Endothelial cell (in vitro differentiated cells): ENCODE measurements at regions not wholly inside any gene's neighbourhood (a gene's known extent, or its start where the extent isn't known, plus 50 kb on each side); places are given as distances from the start of the nearest gene placed in this dataset.

Experiments
- DNase-seq: peaks from one replicate; pipeline ENCODE4 v3.0.0; 2021; ENCODE audit warnings: low spot score
- H3K27ac Mint-ChIP-seq: one replicate; pipeline ENCODE4 v1.8.0; 2021; ENCODE audit warnings: mixed read lengths, inconsistent platforms; ENCODE audit not compliant: unreplicated experiment
- H3K27me3 Mint-ChIP-seq: one replicate; pipeline ENCODE4 v1.8.0; 2021; ENCODE audit warnings: mild to moderate bottlenecking, moderate library complexity, mixed read lengths, inconsistent platforms; ENCODE audit not compliant: unreplicated experiment
- H3K36me3 Mint-ChIP-seq: one replicate; pipeline ENCODE4 v1.8.0; 2021; ENCODE audit warnings: mild to moderate bottlenecking, low read depth, mixed read lengths, inconsistent platforms; ENCODE audit not compliant: unreplicated experiment
- H3K4me1 Mint-ChIP-seq: one replicate; pipeline ENCODE4 v1.8.0; 2021; ENCODE audit warnings: mild to moderate bottlenecking, mixed read lengths, inconsistent platforms; ENCODE audit not compliant: unreplicated experiment
- H3K4me3 Mint-ChIP-seq: one replicate; pipeline ENCODE4 v1.8.0; 2021; ENCODE audit warnings: mild to moderate bottlenecking, mixed read lengths, inconsistent platforms; ENCODE audit not compliant: unreplicated experiment
- H3K9me3 Mint-ChIP-seq: one replicate; pipeline ENCODE4 v1.8.0; 2021; ENCODE audit warnings: mixed read lengths, inconsistent platforms; ENCODE audit not compliant: unreplicated experiment
- TF ChIP-seq, protein P1 (sequence below): fragments of 200-600 bp; sonication (generic); IDR thresholded peaks from one replicate; pipeline ENCODE4 v1.5.0; 2021; ENCODE audit warnings: antibody characterized with exemption; ENCODE audit not compliant: unreplicated experiment

DNA sequence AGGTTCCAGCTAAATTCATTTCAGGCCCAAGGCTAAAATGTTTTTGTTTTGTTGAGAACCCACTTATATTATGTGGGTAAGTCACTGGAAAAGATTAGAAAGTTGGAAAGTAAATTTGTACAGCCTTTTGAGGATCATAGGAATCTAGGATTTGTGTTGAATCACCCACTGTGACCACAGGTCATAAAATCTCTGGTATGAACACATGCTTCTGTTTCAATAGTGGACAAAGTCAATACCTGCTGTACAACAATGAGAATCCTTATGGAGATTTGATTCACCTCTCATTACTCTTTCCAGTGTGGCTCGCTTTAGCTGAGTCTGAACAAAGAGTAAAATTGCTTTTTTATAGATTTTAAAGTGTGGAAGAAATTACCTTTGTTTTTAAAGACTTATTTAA is 369.5 kb downstream of the TMEM167A start:
- H3K27me3 Mint-ChIP-seq, result peaks cover 1% of the 10 kb centered on the region
- no peaks in the 10 kb centered on the region for H3K4me1 Mint-ChIP-seq
- no peaks in the 10 kb centered on the region for H3K36me3 Mint-ChIP-seq
- no peak overlapping the region for H3K4me3 Mint-ChIP-seq
- no peak for DNase-seq
- no peak overlapping the region for H3K27ac Mint-ChIP-seq
- TF ChIP-seq, protein P1, sequence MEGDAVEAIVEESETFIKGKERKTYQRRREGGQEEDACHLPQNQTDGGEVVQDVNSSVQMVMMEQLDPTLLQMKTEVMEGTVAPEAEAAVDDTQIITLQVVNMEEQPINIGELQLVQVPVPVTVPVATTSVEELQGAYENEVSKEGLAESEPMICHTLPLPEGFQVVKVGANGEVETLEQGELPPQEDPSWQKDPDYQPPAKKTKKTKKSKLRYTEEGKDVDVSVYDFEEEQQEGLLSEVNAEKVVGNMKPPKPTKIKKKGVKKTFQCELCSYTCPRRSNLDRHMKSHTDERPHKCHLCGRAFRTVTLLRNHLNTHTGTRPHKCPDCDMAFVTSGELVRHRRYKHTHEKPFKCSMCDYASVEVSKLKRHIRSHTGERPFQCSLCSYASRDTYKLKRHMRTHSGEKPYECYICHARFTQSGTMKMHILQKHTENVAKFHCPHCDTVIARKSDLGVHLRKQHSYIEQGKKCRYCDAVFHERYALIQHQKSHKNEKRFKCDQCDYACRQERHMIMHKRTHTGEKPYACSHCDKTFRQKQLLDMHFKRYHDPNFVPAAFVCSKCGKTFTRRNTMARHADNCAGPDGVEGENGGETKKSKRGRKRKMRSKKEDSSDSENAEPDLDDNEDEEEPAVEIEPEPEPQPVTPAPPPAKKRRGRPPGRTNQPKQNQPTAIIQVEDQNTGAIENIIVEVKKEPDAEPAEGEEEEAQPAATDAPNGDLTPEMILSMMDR, result no peak
- H3K9me3 Mint-ChIP-seq, result no peaks in the 10 kb centered on the region

DNA sequence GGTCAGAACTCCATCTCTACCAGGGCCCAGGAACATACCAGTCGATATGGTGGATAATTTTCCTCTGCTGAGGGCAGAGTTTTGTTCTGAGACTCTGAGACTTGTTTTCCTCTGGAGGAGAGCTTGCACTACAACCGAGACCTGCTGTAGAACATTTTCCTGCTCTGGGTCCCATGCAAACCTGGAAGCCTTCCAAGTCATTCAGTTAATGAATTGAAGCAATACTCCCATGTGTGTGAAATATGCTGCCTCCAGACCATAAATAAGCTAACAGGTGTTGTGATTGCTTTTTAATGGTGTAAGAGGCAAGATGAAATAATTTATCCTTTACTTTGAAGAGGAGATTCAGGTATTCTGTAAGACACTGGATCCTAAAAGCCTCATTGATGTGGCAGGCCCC is 372.8 kb downstream of the TMEM167A start:
- no peak overlapping the region for H3K4me3 Mint-ChIP-seq
- no peaks in the 10 kb centered on the region for H3K9me3 Mint-ChIP-seq
- TF ChIP-seq, protein P1, result no peak
- no peak for DNase-seq
- peaks cover 1% of the 10 kb centered on the region for H3K27me3 Mint-ChIP-seq
- no peaks in the 10 kb centered on the region for H3K4me1 Mint-ChIP-seq
- H3K36me3 Mint-ChIP-seq, result no peaks in the 10 kb centered on the region
- H3K27ac Mint-ChIP-seq, result no peak overlapping the region

DNA sequence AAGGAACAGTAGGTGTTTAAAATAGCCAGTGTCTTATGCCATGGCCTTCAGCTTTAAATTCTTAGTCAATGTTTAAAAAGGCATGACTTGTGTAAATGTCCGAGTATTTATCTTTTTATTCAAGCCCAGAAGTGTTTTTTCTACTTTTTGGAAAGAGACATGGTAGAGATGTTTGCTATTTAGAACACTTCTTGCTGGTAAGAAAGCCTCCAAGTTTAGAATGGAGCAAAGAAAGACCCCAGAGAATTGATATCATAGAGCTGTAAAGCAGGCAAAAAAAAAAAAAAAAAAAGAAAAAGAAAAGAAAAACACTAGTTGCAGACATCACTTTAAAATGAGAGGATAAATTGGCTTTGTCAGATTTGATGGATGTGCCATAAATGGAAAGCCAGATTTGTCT is 375.1 kb downstream of the TMEM167A start:
- Mint-ChIP-seq H3K9me3 (no peaks in the 10 kb centered on the region), H3K4me3 (no peak overlapping the region), H3K27me3 (peaks cover 1% of the 10 kb centered on the region), H3K4me1 (no peaks in the 10 kb centered on the region), H3K27ac (no peak overlapping the region), H3K36me3 (no peaks in the 10 kb centered on the region)
- TF ChIP-seq, protein P1, result no peak
- no peak for DNase-seq

DNA sequence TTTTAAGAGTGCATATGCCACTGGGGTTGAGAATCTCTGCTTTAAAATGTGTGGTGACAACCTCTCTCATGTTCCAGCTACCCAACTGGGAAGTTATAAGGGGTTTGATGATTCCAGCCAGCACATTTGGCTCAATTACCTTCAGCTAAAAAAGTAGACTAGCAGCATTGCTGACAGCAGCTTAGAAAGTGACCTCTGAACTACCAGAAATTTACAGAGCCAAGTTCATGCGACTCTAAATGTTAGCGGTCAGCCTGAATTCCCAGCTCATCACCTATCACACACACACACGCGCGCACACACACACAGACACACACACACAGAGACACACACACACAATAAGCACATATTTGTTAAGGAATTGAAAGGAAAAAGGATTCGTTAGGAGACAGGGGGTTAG is 377.5 kb downstream of the TMEM167A start:
- no peak for DNase-seq
- H3K27me3 Mint-ChIP-seq, result no peaks in the 10 kb centered on the region
- no peaks in the 10 kb centered on the region for H3K9me3 Mint-ChIP-seq
- no peaks in the 10 kb centered on the region for H3K36me3 Mint-ChIP-seq
- no peak overlapping the region for H3K27ac Mint-ChIP-seq
- TF ChIP-seq, protein P1, result no peak
- H3K4me3 Mint-ChIP-seq, result no peak overlapping the region
- H3K4me1 Mint-ChIP-seq, result no peaks in the 10 kb centered on the region

DNA sequence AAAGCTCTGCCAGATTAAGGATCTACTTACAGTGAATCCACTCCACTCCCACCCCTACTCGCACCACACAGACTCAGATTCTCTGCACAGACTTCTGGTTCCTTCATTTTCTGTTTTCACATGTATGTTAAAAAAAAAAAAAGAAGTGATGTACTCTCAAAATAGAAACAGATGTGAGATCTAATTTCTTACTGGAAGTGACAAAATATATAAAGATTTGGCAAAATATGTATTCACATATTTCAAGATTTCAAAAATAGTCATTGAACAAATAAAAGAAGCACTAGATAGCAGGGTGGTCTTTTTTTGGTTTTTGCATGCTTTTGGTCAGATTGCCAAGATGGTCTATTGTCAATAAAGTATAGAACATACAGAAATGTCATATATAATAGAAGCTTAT is 379.2 kb downstream of the TMEM167A start:
- TF ChIP-seq, protein P1, result no peak
- H3K36me3 Mint-ChIP-seq, result no peaks in the 10 kb centered on the region
- no peak overlapping the region for H3K27ac Mint-ChIP-seq

More for the DNA sequence above, 379.2 kb downstream of the TMEM167A start:
- H3K9me3 Mint-ChIP-seq, result no peaks in the 10 kb centered on the region
- no peaks in the 10 kb centered on the region for H3K4me1 Mint-ChIP-seq
- no peak overlapping the region for H3K4me3 Mint-ChIP-seq
- DNase-seq, result no peak
- no peaks in the 10 kb centered on the region for H3K27me3 Mint-ChIP-seq
